Fibroblast of skin of scalp (primary cell): ENCODE measurements at regions not wholly inside any gene's neighbourhood (a gene's known extent, or its start where the extent isn't known, plus 50 kb on each side); places are given as distances from the start of the nearest gene placed in this dataset.

Source experiments
- DNase-seq: peaks from one replicate; pipeline ENCODE4 v3.0.0-alpha.2; 2013

- no peak for DNase-seq
Measured at GRCh38 chr14:101183376-101184103, 280.0 kb upstream of the RTL1 start.

- DNase-seq, result no peak
Measured at GRCh38 chr14:101184104-101184455, 280.6 kb upstream of the RTL1 start.

- DNase-seq, result no peak
Measured at GRCh38 chr14:101184572-101184971, 281.1 kb upstream of the RTL1 start.

- no peak for DNase-seq
Measured at GRCh38 chr14:101185073-101185835, 281.7 kb upstream of the RTL1 start.

- DNase-seq, result no peak
Measured at GRCh38 chr14:101185946-101186345, 282.4 kb upstream of the RTL1 start.

GRCh38 chr14:101186544-101186943, 283.0 kb upstream of the RTL1 start:
- DNase-seq, result no peak

- no peak for DNase-seq
Measured at GRCh38 chr14:101186992-101187815, 283.7 kb upstream of the RTL1 start.

GRCh38 chr14:101187816-101188570, 284.5 kb upstream of the RTL1 start:
- DNase-seq, result no peak

GRCh38 chr14:101188571-101188915, 285.0 kb upstream of the RTL1 start:
- DNase-seq, result no peak

GRCh38 chr14:101189266-101189665, 285.7 kb upstream of the RTL1 start:
- no peak for DNase-seq

GRCh38 chr14:101189962-101190560, 286.5 kb upstream of the RTL1 start:
- no peak for DNase-seq

- no peak for DNase-seq
Measured at GRCh38 chr14:101191101-101191720, 287.7 kb upstream of the RTL1 start.

- DNase-seq, result no peak
Measured at GRCh38 chr14:101191721-101192660, 288.5 kb upstream of the RTL1 start.

- DNase-seq, result no peak
Measured at GRCh38 chr14:101192661-101193000, 289.1 kb upstream of the RTL1 start.

GRCh38 chr14:101193106-101193844, 289.8 kb upstream of the RTL1 start:
- DNase-seq, result no peak

- DNase-seq, result no peak
Measured at GRCh38 chr14:101193845-101194372, 290.4 kb upstream of the RTL1 start.

- DNase-seq, result no peak
Measured at GRCh38 chr14:101194373-101195308, 291.1 kb upstream of the RTL1 start.

GRCh38 chr14:101195309-101195901, 291.9 kb upstream of the RTL1 start:
- no peak for DNase-seq
